K562 (cell line): ENCODE measurements at regions not wholly inside any gene's neighbourhood (a gene's known extent, or its start where the extent isn't known, plus 50 kb on each side); places are given as distances from the start of the nearest gene placed in this dataset.

Experiments used
- ATAC-seq: fragments of 200-7000 bp; cut with Tn5 transposase; 3 replicates; pipeline ENCODE4 v1.9.1; 2020; ENCODE audit warnings: moderate library complexity
- BruUV-seq: library from RNA; stranded (reverse); fragments of 400-500 nt; replicated peaks from 2 replicates; lab custom pipeline; 2021; lab: Mats Ljungman, UMichigan
- CTCF ChIA-PET: fragments of 300-600 bp; formaldehyde crosslinking; extraction: SDS; loops from one replicate; lab custom pipeline; 2021; ENCODE audit warnings: low intra/inter-chr PET ratio; lab: Yijun Ruan, JAX
- POLR2A ChIA-PET: fragments of 300-600, 350-650 bp; sonication (Branson Sonifier 250); formaldehyde crosslinking; extraction: SDS; loops from one replicate; lab custom pipeline; 2021; ENCODE audit warnings: antibody characterized with exemption, inconsistent platforms; lab: Yijun Ruan, JAX
- DNase-seq, 4 experiments: peaks; one replicate each; pipeline versions ENCODE4 v3.0.0 to v3.0.0-alpha.2; 2011 to 2018; ENCODE audit warnings: low spot score in 3 of 4, mixed read lengths in 3 of 4; ENCODE audit errors: extremely low read depth in 1 of 4
- FAIRE-seq: peaks from 2 replicates; lab custom pipeline; 2011; peaks lifted over from hg19 to GRCh38; lab: Jason Lieb, UNC
- H2AFZ ChIP-seq: 2 replicates; pipeline ENCODE4 v1.6.0; 2011; ENCODE audit warnings: low read depth, low read length, control low read depth, inconsistent platforms
- H3K27ac ChIP-seq: fragments of 200-600 bp; 3 replicates; pipeline ENCODE4 v1.8.0; 2011; ENCODE audit warnings: low read depth, mild to moderate bottlenecking, control low read depth, inconsistent platforms, low read length, moderate library complexity, mixed read lengths; ENCODE audit errors: extremely low read depth
- H3K27me3 ChIP-seq, 2 experiments: fragments of 300-600 bp in 1 of 2; 2 replicates in 1 of 2; 3 replicates in 1 of 2; pipeline versions ENCODE4 v1.6.0 to v1.8.0; 2011; ENCODE audit warnings: inconsistent platforms in 2 of 2, low read length in 2 of 2, mild to moderate bottlenecking in 1 of 2, mixed read lengths in 1 of 2, moderate library complexity in 1 of 2; ENCODE audit not compliant: control insufficient read depth in 2 of 2, insufficient read depth in 2 of 2
- H3K36me3 ChIP-seq: fragments of 300-600 bp; 3 replicates; pipeline ENCODE4 v1.8.0; 2011; ENCODE audit warnings: mild to moderate bottlenecking, low read length, inconsistent platforms; ENCODE audit not compliant: control insufficient read depth, insufficient read depth
- H3K4me1 ChIP-seq, 2 experiments: fragments of 200-600 bp in 1 of 2; replicated peaks in 1 of 2; 2 replicates in 1 of 2; 3 replicates in 1 of 2; pipeline versions ENCODE4 v1.5.1 to v1.8.0; 2011; ENCODE audit warnings: inconsistent platforms in 2 of 2, low read length in 2 of 2, mild to moderate bottlenecking in 1 of 2, mixed read lengths in 1 of 2, moderate library complexity in 1 of 2; ENCODE audit not compliant: control insufficient read depth in 2 of 2, insufficient read depth in 2 of 2
- H3K4me2 ChIP-seq: 2 replicates; pipeline ENCODE4 v1.6.1; 2011; ENCODE audit warnings: low read length, control low read depth, inconsistent platforms, mixed read lengths; ENCODE audit not compliant: insufficient read depth
- H3K4me3 ChIP-seq: fragments of 200-600 bp; sonication (generic), shearing (Covaris generic); 2 replicates; pipeline ENCODE4 v1.5.1; 2016; ENCODE audit warnings: control low read depth, inconsistent platforms
- H3K79me2 ChIP-seq: fragments of 200-600 bp; 3 replicates; pipeline ENCODE4 v1.8.0; 2011; ENCODE audit warnings: low read length, inconsistent platforms; ENCODE audit not compliant: control insufficient read depth, insufficient read depth
- H3K9ac ChIP-seq, 2 experiments: 2 replicates each; pipeline versions ENCODE4 v1.6.0 to v1.6.1; 2011; ENCODE audit warnings: low read depth in 2 of 2, low read length in 2 of 2, control low read depth in 1 of 2, inconsistent platforms in 1 of 2, mild to moderate bottlenecking in 1 of 2, mixed read lengths in 1 of 2; ENCODE audit not compliant: insufficient read depth in 1 of 2
- H3K9me1 ChIP-seq: one replicate; pipeline ENCODE4 v1.6.0; 2011; ENCODE audit warnings: inconsistent platforms, mild to moderate bottlenecking, low read length, moderate library complexity; ENCODE audit not compliant: control insufficient read depth, insufficient read depth
- H3K9me3 ChIP-seq: replicated peaks from 2 replicates; pipeline ENCODE4 v1.5.1; 2011; ENCODE audit warnings: low read depth, low read length, inconsistent platforms; ENCODE audit not compliant: control insufficient read depth, insufficient read depth
- H4K20me1 ChIP-seq: replicated peaks from 2 replicates; pipeline ENCODE4 v1.6.1; 2011; ENCODE audit warnings: low read length, inconsistent platforms, mixed read lengths; ENCODE audit not compliant: control insufficient read depth, insufficient read depth
- BRCA1 ChIP-seq, 2 experiments: fragments of 450-650 bp in 1 of 2; sonication (generic) in 1 of 2; formaldehyde crosslinking in 1 of 2; IDR thresholded peaks; 2 replicates each; pipeline versions ENCODE4 v1.5.0 to v1.6.1; 2017 to 2020; ENCODE audit warnings: mild to moderate bottlenecking in 1 of 2, missing genetic modification reagents in 1 of 2
- NELFE ChIP-seq: IDR thresholded peaks from 2 replicates; pipeline ENCODE4 v1.6.1; 2011; ENCODE audit warnings: mild to moderate bottlenecking; ENCODE audit not compliant: insufficient read depth, insufficient read length
- WGBS: fragments of 100-300 bp; shearing (Covaris generic); methylation state at CpG from one replicate; pipeline ENCODE4 v1.1.6; 2016; ENCODE audit warnings: low coverage, mixed read lengths; ENCODE audit not compliant: insufficient coverage; ENCODE audit errors: missing lambda C conversion rate; 5-methylcytosine and 5-hydroxymethylcytosine counted together
- in situ Hi-C: fragments of 300-500 bp; cut with MboI; formaldehyde crosslinking; loops from 4 replicates; pipeline ENCODE4 v1.15.0; 2018; ENCODE audit warnings: inconsistent platforms, mixed read lengths
- intact Hi-C: fragments of 100-400 bp; cut with micrococcal nuclease; formaldehyde crosslinking; loops from 2 replicates; pipeline ENCODE4 v1.14.2; 2022
- TF ChIP-seq, protein P1 (sequence below): sonication (generic); formaldehyde crosslinking; IDR thresholded peaks from 2 replicates; pipeline ENCODE4 v1.8.0; 2022; ENCODE audit warnings: mild to moderate bottlenecking, missing genetic modification reagents

DNA sequence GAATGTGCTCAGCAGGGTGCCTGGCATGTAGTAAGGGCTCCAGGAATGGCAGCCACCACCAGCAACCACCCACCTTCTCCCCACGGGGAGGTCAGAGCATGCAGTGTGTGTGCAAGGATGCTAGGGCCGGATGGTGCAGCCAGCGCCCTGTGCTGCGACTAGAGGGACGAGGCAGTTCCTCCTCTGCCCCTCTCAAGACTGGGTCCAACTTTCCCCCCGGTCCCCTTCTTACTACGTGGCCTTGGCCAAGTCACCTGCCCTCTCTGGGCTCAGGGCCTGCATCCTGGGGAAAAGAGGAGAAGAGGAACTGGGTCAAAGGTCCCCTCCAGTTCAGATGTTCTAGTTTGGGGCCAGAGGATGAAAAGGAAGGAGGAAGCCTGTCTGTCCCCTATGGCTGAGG, 71.6 kb upstream of the TARDBP start:
- Histone ChIP-seq H3K9me1 (no peaks in the 10 kb centered on the region), H3K4me3 (no peak overlapping the region), H3K9me3 (no peaks in the 10 kb centered on the region), H3K4me1 (peaks cover 0 to 15% of the 10 kb centered on the region in 2 experiments; a peak in 4 of 5 replicates), H3K27me3 (peaks cover 43 to 80% of the 10 kb centered on the region in 2 experiments), H3K4me2 (no peak overlapping the region), H3K79me2 (no peaks in the 10 kb centered on the region), H3K36me3 (no peaks in the 10 kb centered on the region), H2AFZ (no peak overlapping the region), H3K9ac (no peak overlapping the region), H3K27ac (no peak overlapping the region), H4K20me1 (peaks cover 19% of the 10 kb centered on the region)
- in situ Hi-C loops: loop anchor here (5.0 kb wide), 1 partner anchor 434 kb away; no protein-coding TSS in a partner anchor
- DNase-seq: no peak
- WGBS: 27% methylated on average over 7 of the region's 7 CpGs
- POLR2A ChIA-PET: no interaction called here
- no peak for TF ChIP-seq BRCA1 (IDR thresholded peaks at IDR 0.05)
- no peak for TF ChIP-seq BRCA1 (CRISPR knock-in tag; IDR thresholded peaks at IDR 0.05)
- no peak for TF ChIP-seq NELFE
- TF ChIP-seq, protein P1, sequence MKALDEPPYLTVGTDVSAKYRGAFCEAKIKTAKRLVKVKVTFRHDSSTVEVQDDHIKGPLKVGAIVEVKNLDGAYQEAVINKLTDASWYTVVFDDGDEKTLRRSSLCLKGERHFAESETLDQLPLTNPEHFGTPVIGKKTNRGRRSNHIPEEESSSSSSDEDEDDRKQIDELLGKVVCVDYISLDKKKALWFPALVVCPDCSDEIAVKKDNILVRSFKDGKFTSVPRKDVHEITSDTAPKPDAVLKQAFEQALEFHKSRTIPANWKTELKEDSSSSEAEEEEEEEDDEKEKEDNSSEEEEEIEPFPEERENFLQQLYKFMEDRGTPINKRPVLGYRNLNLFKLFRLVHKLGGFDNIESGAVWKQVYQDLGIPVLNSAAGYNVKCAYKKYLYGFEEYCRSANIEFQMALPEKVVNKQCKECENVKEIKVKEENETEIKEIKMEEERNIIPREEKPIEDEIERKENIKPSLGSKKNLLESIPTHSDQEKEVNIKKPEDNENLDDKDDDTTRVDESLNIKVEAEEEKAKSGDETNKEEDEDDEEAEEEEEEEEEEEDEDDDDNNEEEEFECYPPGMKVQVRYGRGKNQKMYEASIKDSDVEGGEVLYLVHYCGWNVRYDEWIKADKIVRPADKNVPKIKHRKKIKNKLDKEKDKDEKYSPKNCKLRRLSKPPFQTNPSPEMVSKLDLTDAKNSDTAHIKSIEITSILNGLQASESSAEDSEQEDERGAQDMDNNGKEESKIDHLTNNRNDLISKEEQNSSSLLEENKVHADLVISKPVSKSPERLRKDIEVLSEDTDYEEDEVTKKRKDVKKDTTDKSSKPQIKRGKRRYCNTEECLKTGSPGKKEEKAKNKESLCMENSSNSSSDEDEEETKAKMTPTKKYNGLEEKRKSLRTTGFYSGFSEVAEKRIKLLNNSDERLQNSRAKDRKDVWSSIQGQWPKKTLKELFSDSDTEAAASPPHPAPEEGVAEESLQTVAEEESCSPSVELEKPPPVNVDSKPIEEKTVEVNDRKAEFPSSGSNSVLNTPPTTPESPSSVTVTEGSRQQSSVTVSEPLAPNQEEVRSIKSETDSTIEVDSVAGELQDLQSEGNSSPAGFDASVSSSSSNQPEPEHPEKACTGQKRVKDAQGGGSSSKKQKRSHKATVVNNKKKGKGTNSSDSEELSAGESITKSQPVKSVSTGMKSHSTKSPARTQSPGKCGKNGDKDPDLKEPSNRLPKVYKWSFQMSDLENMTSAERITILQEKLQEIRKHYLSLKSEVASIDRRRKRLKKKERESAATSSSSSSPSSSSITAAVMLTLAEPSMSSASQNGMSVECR (CRISPR knock-in tag): peak; percentile 43; the same call in 1 of the 2 replicates
- FAIRE-seq: no peak
- no peak for ATAC-seq
- CTCF ChIA-PET: interaction anchor here (1.6 kb wide), 1 partner anchor 433 kb away, joined by 8 read pairs; no protein-coding TSS in a partner anchor
- intact Hi-C loops: loop anchor here (10.0 kb wide), 1 partner anchor 426 kb away; no protein-coding TSS in a partner anchor
- no TSS peak for BruUV-seq
